ENCODE measurements at regions not wholly inside any gene's neighbourhood (a gene's known extent, or its start where the extent isn't known, plus 50 kb on each side); places are given as distances from the start of the nearest gene placed in this dataset.

- Mint-ChIP-seq H3K4me3 (no peak overlapping the region), H3K9me3 (no peaks in the 10 kb centered on the region), H3K27me3 (ENCODE audit: low read depth) (no peaks in the 10 kb centered on the region), H3K27ac (no peak overlapping the region), H3K36me3 (ENCODE audit: low read depth) (no peaks in the 10 kb centered on the region), H3K4me1 (ENCODE audit: low read depth) (no peaks in the 10 kb centered on the region)
Observed at GRCh38 chr18:37698508-37699040, 133.0 kb upstream of the CELF4 start.

DNA sequence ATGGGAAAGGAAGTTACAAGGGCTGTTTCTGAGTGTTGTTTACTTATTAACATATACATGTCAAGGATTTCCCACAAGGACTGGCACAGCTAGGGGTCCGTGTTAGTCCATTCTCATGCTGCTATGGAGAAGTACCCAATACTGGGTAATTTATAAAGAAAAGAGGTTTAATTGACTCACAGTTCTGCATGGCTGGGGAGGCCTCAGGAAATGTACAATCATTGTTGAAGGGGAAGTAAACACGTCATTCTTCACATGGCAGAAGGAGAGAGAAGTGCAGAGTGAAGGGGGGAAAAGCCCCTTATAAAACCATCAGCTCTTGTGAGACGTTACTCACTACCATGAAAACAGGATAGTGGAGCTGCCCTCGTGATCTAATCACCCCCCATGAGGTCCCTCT is 128.9 kb upstream of the CELF4 start:
- Mint-ChIP-seq H3K4me3 (no peak overlapping the region), H3K27me3 (ENCODE audit: low read depth) (no peaks in the 10 kb centered on the region), H3K4me1 (ENCODE audit: low read depth) (no peaks in the 10 kb centered on the region), H3K9me3 (no peaks in the 10 kb centered on the region), H3K36me3 (ENCODE audit: low read depth) (no peaks in the 10 kb centered on the region), H3K27ac (no peak overlapping the region)

GRCh38 chr18:37691162-37691561 is 125.6 kb upstream of the CELF4 start:
- Mint-ChIP-seq H3K4me3 (no peak overlapping the region), H3K27me3 (ENCODE audit: low read depth) (no peaks in the 10 kb centered on the region), H3K27ac (no peak overlapping the region), H3K4me1 (ENCODE audit: low read depth) (no peaks in the 10 kb centered on the region), H3K9me3 (no peaks in the 10 kb centered on the region), H3K36me3 (ENCODE audit: low read depth) (no peaks in the 10 kb centered on the region)

DNA sequence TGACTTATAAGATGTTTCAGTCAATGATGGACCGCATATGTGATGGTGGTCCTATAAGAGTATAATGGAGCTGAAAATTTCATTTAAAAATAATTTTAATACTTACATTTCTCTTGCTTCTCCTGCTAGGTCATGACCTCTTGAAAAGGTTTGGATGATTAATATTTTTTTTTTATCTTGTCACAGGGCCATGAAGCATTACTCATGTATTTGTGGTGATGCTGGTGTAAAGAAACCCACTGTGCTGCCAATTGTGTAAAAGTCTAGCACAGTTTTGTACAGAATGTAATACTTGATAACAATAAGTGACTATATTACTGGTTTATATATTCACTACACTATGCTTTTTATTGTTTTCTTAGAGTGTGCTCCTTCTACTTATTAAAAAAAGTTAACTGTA is 124.2 kb upstream of the CELF4 start:
- H3K36me3 Mint-ChIP-seq (ENCODE audit: low read depth) = no peaks in the 10 kb centered on the region
- no peaks in the 10 kb centered on the region for H3K27me3 Mint-ChIP-seq (ENCODE audit: low read depth)
- no peaks in the 10 kb centered on the region for H3K4me1 Mint-ChIP-seq (ENCODE audit: low read depth)
- no peak overlapping the region for H3K4me3 Mint-ChIP-seq
- no peaks in the 10 kb centered on the region for H3K9me3 Mint-ChIP-seq
- H3K27ac Mint-ChIP-seq = no peak overlapping the region

- H3K36me3 Mint-ChIP-seq (ENCODE audit: low read depth) = no peaks in the 10 kb centered on the region
- no peak overlapping the region for H3K27ac Mint-ChIP-seq
- peaks cover 6% of the 10 kb centered on the region for H3K9me3 Mint-ChIP-seq
- no peaks in the 10 kb centered on the region for H3K4me1 Mint-ChIP-seq (ENCODE audit: low read depth)
- no peak overlapping the region for H3K4me3 Mint-ChIP-seq
- no peaks in the 10 kb centered on the region for H3K27me3 Mint-ChIP-seq (ENCODE audit: low read depth)
Observed at GRCh38 chr18:37684590-37684989, 119.0 kb upstream of the CELF4 start.

DNA sequence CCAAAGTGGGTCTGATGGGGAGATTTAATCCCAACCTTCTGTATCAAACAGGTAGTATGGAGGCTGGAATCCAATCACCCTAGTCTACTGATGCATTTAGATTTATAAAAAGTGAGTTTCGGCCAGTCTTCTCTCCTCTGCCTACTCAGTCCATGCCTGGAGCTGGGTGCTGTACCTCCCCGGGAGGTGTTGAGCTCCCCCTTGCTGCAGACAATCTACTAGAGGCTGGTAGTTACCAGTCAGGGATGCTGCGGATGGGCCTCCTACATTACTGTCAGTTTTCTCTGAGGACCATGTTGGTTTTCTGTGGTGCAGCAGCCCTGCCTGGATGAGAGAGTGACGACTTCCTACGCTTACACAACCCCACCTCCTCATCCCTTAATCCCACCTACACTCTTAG is 118.6 kb upstream of the CELF4 start:
- no peak overlapping the region for H3K4me3 Mint-ChIP-seq
- H3K27me3 Mint-ChIP-seq (ENCODE audit: low read depth) = no peaks in the 10 kb centered on the region
- no peaks in the 10 kb centered on the region for H3K36me3 Mint-ChIP-seq (ENCODE audit: low read depth)
- H3K9me3 Mint-ChIP-seq = peaks cover 6% of the 10 kb centered on the region
- no peaks in the 10 kb centered on the region for H3K4me1 Mint-ChIP-seq (ENCODE audit: low read depth)
- no peak overlapping the region for H3K27ac Mint-ChIP-seq

- no peak overlapping the region for H3K4me3 Mint-ChIP-seq
- H3K27me3 Mint-ChIP-seq (ENCODE audit: low read depth) = no peaks in the 10 kb centered on the region
- H3K36me3 Mint-ChIP-seq (ENCODE audit: low read depth) = no peaks in the 10 kb centered on the region
- no peaks in the 10 kb centered on the region for H3K4me1 Mint-ChIP-seq (ENCODE audit: low read depth)
- no peak overlapping the region for H3K27ac Mint-ChIP-seq
- H3K9me3 Mint-ChIP-seq = peaks cover 6% of the 10 kb centered on the region
Observed at GRCh38 chr18:37680911-37681310, 115.3 kb upstream of the CELF4 start.

DNA sequence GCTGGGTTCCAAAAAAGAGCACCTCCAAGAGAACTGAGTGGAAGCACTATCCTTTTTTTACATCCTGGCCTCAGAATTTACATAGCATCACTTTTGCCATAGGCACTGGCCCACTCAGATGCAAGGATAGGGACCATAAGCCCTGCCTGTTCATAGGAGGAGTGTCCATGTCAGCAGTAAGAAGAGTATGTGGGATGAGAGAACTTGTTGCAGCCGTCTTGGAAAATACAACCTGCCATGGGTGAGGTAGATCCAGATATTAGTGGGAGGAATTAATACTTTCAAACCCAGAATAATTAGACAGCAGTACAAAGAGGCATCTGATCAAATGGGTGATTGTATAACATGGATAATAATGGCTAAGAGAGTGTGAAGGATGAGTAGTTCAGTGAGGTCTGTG is 110.7 kb upstream of the CELF4 start:
- H3K4me3 Mint-ChIP-seq = no peak overlapping the region
- H3K36me3 Mint-ChIP-seq (ENCODE audit: low read depth) = no peaks in the 10 kb centered on the region
- H3K4me1 Mint-ChIP-seq (ENCODE audit: low read depth) = no peaks in the 10 kb centered on the region
- no peaks in the 10 kb centered on the region for H3K9me3 Mint-ChIP-seq
- H3K27me3 Mint-ChIP-seq (ENCODE audit: low read depth) = no peaks in the 10 kb centered on the region
- H3K27ac Mint-ChIP-seq = no peak overlapping the region

GRCh38 chr18:37675699-37676098 is 110.1 kb upstream of the CELF4 start:
- H3K36me3 Mint-ChIP-seq (ENCODE audit: low read depth) = no peaks in the 10 kb centered on the region
- H3K27ac Mint-ChIP-seq = no peak overlapping the region
- H3K4me3 Mint-ChIP-seq = no peak overlapping the region
- no peaks in the 10 kb centered on the region for H3K4me1 Mint-ChIP-seq (ENCODE audit: low read depth)
- H3K9me3 Mint-ChIP-seq = peaks cover 2% of the 10 kb centered on the region
- no peaks in the 10 kb centered on the region for H3K27me3 Mint-ChIP-seq (ENCODE audit: low read depth)

GRCh38 chr18:37674570-37674969 is 109.0 kb upstream of the CELF4 start:
- Mint-ChIP-seq H3K27ac (no peak overlapping the region), H3K27me3 (ENCODE audit: low read depth) (no peaks in the 10 kb centered on the region), H3K36me3 (ENCODE audit: low read depth) (no peaks in the 10 kb centered on the region), H3K4me1 (ENCODE audit: low read depth) (no peaks in the 10 kb centered on the region), H3K4me3 (no peak overlapping the region), H3K9me3 (peaks cover 5% of the 10 kb centered on the region)

- Mint-ChIP-seq H3K9me3 (peaks cover 5% of the 10 kb centered on the region), H3K27ac (no peak overlapping the region), H3K4me1 (ENCODE audit: low read depth) (no peaks in the 10 kb centered on the region), H3K27me3 (ENCODE audit: low read depth) (no peaks in the 10 kb centered on the region), H3K4me3 (no peak overlapping the region), H3K36me3 (ENCODE audit: low read depth) (no peaks in the 10 kb centered on the region)
Observed at GRCh38 chr18:37673671-37674070, 108.1 kb upstream of the CELF4 start.

- H3K9me3 Mint-ChIP-seq = peaks cover 5% of the 10 kb centered on the region
Observed at GRCh38 chr18:37672932-37673595, 107.5 kb upstream of the CELF4 start.

GRCh38 chr18:37672001-37672400 is 106.4 kb upstream of the CELF4 start:
- Mint-ChIP-seq H3K4me3 (no peak overlapping the region), H3K9me3 (peaks cover 5% of the 10 kb centered on the region)

More at GRCh38 chr18:37672932-37673595, 107.5 kb upstream of the CELF4 start:
- Mint-ChIP-seq H3K27ac (no peak overlapping the region), H3K36me3 (ENCODE audit: low read depth) (no peaks in the 10 kb centered on the region), H3K4me3 (no peak overlapping the region), H3K4me1 (ENCODE audit: low read depth) (no peaks in the 10 kb centered on the region), H3K27me3 (ENCODE audit: low read depth) (no peaks in the 10 kb centered on the region)

DNA sequence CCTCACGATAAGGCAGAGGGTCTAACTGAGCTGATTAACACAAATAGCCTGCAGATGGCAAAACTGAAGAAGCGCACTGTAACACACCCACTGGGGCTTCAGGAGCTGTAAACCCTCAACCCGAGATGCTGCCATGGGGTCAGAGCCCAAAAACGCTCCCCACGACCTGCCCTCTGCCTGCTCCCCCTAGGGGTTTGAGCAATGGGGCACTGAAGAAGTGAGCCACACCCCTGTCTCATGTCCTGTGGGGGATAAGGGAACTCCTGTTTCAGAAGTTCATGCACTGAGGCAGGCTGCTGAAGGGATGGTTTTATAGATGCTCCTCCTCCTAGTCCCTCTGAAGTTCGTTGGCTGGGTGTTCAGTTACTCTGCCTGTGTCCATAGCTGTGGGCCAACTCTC is 105.9 kb upstream of the CELF4 start:
- Mint-ChIP-seq H3K4me1 (ENCODE audit: low read depth) (no peaks in the 10 kb centered on the region), H3K36me3 (ENCODE audit: low read depth) (no peaks in the 10 kb centered on the region), H3K9me3 (peaks cover 5% of the 10 kb centered on the region), H3K4me3 (no peak overlapping the region), H3K27me3 (ENCODE audit: low read depth) (no peaks in the 10 kb centered on the region), H3K27ac (no peak overlapping the region)

More at GRCh38 chr18:37672001-37672400, 106.4 kb upstream of the CELF4 start:
- H3K4me1 Mint-ChIP-seq (ENCODE audit: low read depth) = no peaks in the 10 kb centered on the region
- no peaks in the 10 kb centered on the region for H3K27me3 Mint-ChIP-seq (ENCODE audit: low read depth)
- no peaks in the 10 kb centered on the region for H3K36me3 Mint-ChIP-seq (ENCODE audit: low read depth)
- no peak overlapping the region for H3K27ac Mint-ChIP-seq

- no peaks in the 10 kb centered on the region for H3K4me1 Mint-ChIP-seq (ENCODE audit: low read depth)
- H3K36me3 Mint-ChIP-seq (ENCODE audit: low read depth) = no peaks in the 10 kb centered on the region
- peaks cover 5% of the 10 kb centered on the region for H3K9me3 Mint-ChIP-seq
- no peak overlapping the region for H3K4me3 Mint-ChIP-seq
- H3K27me3 Mint-ChIP-seq (ENCODE audit: low read depth) = no peaks in the 10 kb centered on the region
- no peak overlapping the region for H3K27ac Mint-ChIP-seq
Observed at GRCh38 chr18:37671119-37671518, 105.5 kb upstream of the CELF4 start.

Data from T-helper 1 cell treated with Interleukin-12 subunit alpha and Interleukin-12 subunit beta and Interleukin-4 antibody, amounts not matched to agents 30 μg/mL and 1 μg/mL, for 36 hours (primary cell).